Endometrium (tissue), 2 donors: ENCODE measurements at regions not wholly inside any gene's neighbourhood (a gene's known extent, or its start where the extent isn't known, plus 50 kb on each side); places are given as distances from the start of the nearest gene placed in this dataset.

ENCODE experiments used
- FAIRE-seq: peaks from 2 replicates; lab custom pipeline; 2012; peaks lifted over from hg19 to GRCh38; lab: Jason Lieb, UNC
- donor health status: control.
- donor health status: control.

- no peak for FAIRE-seq
Observed at GRCh38 chr16:17801068-17801467, 330.3 kb upstream of the XYLT1 start.

GRCh38 chr16:17798716-17799115 lies 328.0 kb upstream of the XYLT1 start:
- FAIRE-seq = no peak

GRCh38 chr16:17793354-17793753 lies 322.6 kb upstream of the XYLT1 start:
- no peak for FAIRE-seq

GRCh38 chr16:17784073-17784472 lies 313.3 kb upstream of the XYLT1 start:
- no peak for FAIRE-seq

GRCh38 chr16:17780181-17780580 lies 309.4 kb upstream of the XYLT1 start:
- no peak for FAIRE-seq

- FAIRE-seq = no peak
Observed at GRCh38 chr16:17777408-17777863, 306.7 kb upstream of the XYLT1 start.

GRCh38 chr16:17776888-17777287 lies 306.1 kb upstream of the XYLT1 start:
- no peak for FAIRE-seq

GRCh38 chr16:17776465-17776864 lies 305.7 kb upstream of the XYLT1 start:
- no peak for FAIRE-seq

- FAIRE-seq = no peak
Observed at GRCh38 chr16:17775061-17775460, 304.3 kb upstream of the XYLT1 start.

- FAIRE-seq = no peak
Observed at GRCh38 chr16:17773698-17774101, 302.9 kb upstream of the XYLT1 start.

GRCh38 chr16:17770104-17770503 lies 299.3 kb upstream of the XYLT1 start:
- FAIRE-seq = no peak

GRCh38 chr16:17769065-17769464 lies 298.3 kb upstream of the XYLT1 start:
- FAIRE-seq = no peak

GRCh38 chr16:17768257-17768656 lies 297.5 kb upstream of the XYLT1 start:
- FAIRE-seq = no peak

GRCh38 chr16:17766012-17766411 lies 295.3 kb upstream of the XYLT1 start:
- FAIRE-seq = no peak

GRCh38 chr16:17759451-17760390 lies 289.0 kb upstream of the XYLT1 start:
- no peak for FAIRE-seq

GRCh38 chr16:17757808-17758207 lies 287.0 kb upstream of the XYLT1 start:
- FAIRE-seq = no peak

- FAIRE-seq = no peak
Observed at GRCh38 chr16:17755158-17755557, 284.4 kb upstream of the XYLT1 start.

- FAIRE-seq = no peak
Observed at GRCh38 chr16:17753434-17753833, 282.7 kb upstream of the XYLT1 start.

GRCh38 chr16:17749706-17750105 lies 278.9 kb upstream of the XYLT1 start:
- no peak for FAIRE-seq

GRCh38 chr16:17748044-17748719 lies 277.4 kb upstream of the XYLT1 start:
- no peak for FAIRE-seq

- FAIRE-seq = no peak
Observed at GRCh38 chr16:17747081-17747756, 276.5 kb upstream of the XYLT1 start.

GRCh38 chr16:17744921-17745572 lies 274.3 kb upstream of the XYLT1 start:
- no peak for FAIRE-seq
